LoVo (cell line): ENCODE measurements at regions not wholly inside any gene's neighbourhood (a gene's known extent, or its start where the extent isn't known, plus 50 kb on each side); places are given as distances from the start of the nearest gene placed in this dataset.

Experiments used
- DNase-seq: peaks from one replicate; pipeline ENCODE4 v3.0.0-alpha.2; 2016; ENCODE audit warnings: low spot score

DNA sequence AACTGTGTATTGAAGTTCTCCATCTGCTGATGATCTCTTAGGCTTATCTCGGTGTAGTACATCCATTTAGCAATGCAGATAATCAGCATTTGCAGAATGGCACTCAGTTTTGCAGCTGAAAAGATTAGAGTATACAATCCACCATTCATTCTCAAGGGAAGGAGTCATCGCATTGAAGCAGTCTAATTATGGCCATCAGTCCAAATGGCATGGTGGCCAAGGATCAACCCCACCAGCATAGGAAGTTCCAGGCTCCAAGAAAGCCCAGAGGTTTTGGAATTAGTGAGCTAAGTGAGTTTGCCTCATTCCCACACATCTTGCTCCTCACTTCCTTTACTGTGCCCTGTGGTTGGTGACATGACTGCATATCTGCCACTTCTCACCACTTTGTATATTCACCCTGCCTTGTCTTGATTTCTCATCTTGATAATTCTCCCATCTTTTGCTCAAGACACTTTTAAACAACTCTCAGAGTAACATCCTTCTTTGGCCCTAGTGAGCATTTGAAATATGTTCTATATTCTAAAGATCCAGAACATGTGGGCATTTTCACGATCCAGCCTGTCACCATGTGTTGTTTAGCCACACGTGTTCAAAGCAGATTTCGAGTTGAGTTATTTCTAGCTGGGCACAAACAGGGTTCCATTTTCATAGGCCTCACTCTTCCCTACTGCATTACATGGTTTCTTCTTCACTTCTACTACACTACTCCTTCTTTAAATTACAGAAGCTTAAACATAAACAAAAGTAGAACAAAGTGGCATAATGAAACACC is 1119.8 kb downstream of the TSN start:
- DNase-seq: no peak

GRCh38 chr2:122883849-122884248 is 1128.4 kb downstream of the TSN start:
- no peak for DNase-seq

GRCh38 chr2:122884889-122885288 is 1129.4 kb downstream of the TSN start:
- DNase-seq: no peak

- DNase-seq: no peak
Observed at GRCh38 chr2:122885436-122885835, 1130.0 kb downstream of the TSN start.

- no peak for DNase-seq
Observed at GRCh38 chr2:122886479-122887145, 1131.2 kb downstream of the TSN start.

- no peak for DNase-seq
Observed at GRCh38 chr2:122899614-122900013, 1125.5 kb upstream of the CNTNAP5 start.

DNA sequence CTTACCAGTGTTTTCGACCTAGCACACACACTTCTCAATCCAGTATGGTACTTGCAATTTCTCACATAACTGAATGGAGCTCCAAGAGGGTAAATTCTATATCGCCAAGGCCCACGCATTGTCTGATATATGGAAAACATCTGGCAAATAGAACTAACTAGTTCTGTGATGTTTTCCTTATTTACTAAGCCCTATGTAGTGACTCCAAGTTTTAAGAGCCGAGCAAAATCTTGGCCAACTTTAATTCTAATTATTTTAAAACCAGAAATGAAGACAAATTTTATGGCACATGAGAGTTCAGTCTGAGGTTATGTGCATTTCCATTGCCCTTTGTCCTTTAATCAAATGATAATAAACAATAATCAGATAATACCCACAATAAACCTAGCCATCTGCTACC is 1119.7 kb upstream of the CNTNAP5 start:
- DNase-seq: no peak

GRCh38 chr2:122908159-122908558 is 1116.9 kb upstream of the CNTNAP5 start:
- no peak for DNase-seq

DNA sequence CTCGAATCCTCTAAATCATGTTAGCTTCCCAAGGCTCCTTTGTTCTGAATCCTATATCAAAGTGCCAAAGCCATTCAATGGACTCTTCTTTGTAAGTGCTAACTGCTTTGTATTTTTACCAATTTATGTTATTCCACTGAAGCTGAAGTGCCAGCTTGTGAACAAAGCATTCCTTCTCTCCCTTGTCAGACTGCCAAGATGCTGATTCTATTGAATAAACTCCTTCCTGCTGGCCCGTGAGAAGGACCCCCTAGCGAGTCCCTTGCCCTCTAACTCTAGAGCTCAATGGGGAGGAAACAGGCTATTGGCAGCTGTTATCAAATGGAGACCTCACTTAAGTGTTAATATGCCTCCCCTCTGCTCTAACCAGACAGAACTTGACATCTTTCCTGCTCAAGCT is 1097.9 kb upstream of the CNTNAP5 start:
- no peak for DNase-seq

DNA sequence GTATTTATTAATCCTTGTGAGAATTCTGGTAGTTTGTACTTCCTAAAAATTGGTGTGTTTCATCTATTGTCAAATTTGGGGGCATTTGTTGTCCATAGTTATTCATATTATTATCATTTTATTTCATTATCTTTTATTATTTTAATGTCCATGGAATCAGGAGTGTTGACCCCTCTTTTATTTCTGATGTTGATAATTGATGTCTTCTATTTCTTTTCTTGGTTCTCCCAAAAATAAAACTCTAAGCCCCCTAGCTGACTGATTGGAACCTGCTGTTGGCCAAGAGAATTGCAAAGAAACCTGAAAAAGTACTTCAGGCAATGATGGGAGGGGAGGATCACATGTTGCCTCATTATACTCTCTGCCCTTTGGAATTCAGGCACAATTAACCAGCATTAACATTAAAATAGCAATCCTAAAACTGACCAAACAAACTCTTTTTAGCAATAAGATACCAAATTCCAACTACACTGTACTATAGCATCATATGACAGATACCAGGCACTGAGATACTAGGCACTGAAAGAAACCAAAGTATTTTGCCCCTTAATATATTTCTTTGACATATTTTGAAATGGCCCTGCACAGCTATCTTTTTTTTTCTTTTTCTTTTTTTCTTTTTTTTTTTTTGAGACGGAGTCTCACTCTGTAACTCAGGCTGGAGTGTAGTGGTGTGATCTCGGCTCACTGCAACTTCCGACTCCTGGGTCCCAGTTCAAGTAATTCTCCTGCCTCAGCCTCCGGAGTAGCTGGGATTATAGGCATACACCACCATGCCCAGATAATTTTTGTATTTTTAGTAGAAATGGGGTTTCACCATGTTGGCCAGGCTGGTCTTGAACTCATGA is 1097.2 kb upstream of the CNTNAP5 start:
- no peak for DNase-seq

GRCh38 chr2:122929347-122929746 is 1095.7 kb upstream of the CNTNAP5 start:
- no peak for DNase-seq

DNA sequence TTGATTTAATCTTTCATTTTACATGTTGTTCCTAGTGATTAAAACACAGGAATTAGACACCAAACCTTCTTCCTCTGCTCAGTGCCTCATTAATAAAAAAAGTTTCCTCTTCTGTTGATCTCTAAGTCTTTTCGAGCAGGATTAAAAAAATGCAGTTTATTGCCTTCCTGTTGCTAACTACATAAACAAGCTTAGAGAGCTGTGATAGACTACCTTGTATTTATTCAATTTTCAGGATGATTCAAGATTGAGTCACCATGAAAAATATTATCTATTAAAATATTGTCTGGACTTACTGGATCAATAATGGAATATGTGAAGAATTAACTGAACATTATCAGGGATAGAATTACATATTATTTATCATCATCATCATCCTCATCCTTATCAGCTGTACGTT is 1089.6 kb upstream of the CNTNAP5 start:
- DNase-seq: no peak

- no peak for DNase-seq
Observed at GRCh38 chr2:122939796-122940195, 1085.3 kb upstream of the CNTNAP5 start.

GRCh38 chr2:122949523-122949922 is 1075.6 kb upstream of the CNTNAP5 start:
- DNase-seq: no peak

- no peak for DNase-seq
Observed at GRCh38 chr2:122955776-122956175, 1069.3 kb upstream of the CNTNAP5 start.

- DNase-seq: peak; percentile 5
Observed at GRCh38 chr2:122960759-122961641, 1064.1 kb upstream of the CNTNAP5 start.

- DNase-seq: no peak
Observed at GRCh38 chr2:122966461-122966860, 1058.6 kb upstream of the CNTNAP5 start.

GRCh38 chr2:122977580-122977979 is 1047.5 kb upstream of the CNTNAP5 start:
- DNase-seq: no peak

- DNase-seq: no peak
Observed at GRCh38 chr2:122980671-122981070, 1044.4 kb upstream of the CNTNAP5 start.

DNA sequence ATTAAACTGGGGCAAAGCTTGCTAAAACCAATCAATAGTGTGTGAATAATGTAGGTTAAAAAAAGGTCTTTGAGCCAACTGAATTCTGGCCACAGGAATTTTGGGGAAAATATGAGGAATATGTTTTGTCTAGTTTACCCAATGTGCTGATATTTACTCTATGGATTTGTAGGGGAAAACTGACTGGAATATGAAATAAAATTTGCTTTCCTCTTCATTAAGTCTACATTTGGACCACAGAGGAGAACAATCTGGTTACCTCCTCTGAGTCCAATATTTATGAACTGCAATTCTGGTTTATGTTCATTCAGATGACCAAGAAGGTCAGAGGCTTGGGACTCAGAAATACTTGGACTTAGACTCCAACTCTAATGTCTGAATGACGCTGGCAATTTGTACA is 1042.2 kb upstream of the CNTNAP5 start:
- DNase-seq: no peak

DNA sequence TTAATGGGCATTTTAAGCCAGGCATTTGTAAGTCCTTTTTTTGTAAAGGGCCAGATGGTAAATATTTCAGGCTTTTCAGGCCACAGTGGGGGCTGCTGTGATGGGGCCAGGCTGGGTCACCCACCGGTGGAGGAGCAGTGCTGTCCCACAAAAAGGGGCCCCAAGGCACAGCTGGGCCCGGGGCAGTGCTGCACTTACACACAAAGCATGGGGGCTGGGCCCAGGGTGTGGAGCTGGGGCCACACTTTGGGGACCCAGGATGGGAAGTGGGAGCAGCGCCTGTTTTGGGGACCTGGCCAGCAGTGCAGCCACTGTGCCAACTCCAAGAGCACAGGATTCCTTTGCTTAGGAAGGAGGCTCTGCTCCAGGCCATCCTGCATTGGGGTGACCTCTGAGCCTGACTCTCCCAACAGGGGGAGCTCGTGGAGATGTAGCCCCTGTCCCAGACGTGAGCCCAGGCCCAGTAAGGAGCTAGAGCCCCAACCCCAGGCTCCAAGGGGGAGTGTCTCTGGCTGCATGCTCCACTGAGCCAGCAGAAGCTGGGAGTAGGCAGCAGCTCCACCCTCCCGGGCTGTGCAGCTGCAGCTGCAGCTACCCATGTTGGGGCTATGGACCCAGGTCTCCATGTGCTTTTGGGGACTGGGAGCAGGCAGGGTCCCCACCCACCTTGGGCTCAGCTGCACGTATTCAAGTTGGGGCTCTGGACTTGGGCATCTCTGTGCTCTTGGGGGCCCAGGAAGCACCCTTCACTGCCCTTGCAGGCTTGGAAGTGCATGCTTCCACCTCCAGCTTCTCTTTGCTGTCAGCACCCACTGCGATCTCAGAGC is 1036.5 kb upstream of the CNTNAP5 start:
- DNase-seq: no peak
